ENCODE measurements at regions not wholly inside any gene's neighbourhood (a gene's known extent, or its start where the extent isn't known, plus 50 kb on each side); places are given as distances from the start of the nearest gene placed in this dataset.

DNA sequence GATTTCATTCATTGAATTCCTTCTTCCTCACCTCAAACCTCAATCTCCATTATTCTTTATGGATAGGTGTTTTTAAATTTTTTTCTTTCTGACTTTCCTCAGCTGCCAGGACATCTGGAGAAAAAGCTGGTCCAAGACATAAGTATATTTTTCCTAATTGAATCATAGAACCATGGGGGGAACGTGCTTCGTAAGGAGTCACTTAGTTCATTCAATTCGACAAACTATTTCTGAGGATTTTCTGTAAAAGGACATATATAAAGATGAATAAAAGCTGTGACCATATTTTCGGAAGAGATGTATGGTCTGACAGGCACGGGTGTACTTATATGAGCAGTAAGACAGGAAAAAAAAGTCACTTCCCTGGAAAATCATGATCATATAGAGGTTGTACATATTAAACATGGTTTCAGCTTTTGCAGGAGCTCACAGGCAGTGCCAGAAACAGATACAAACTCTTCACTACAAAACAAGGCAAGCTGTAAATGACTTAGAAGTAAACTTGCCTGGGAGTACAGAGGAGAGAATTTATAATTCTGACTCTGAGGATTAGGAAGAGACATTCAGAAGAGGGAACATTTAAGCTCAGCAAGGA is 88.2 kb upstream of the EGR2 start:
- TF ChIP-seq, protein P1, sequence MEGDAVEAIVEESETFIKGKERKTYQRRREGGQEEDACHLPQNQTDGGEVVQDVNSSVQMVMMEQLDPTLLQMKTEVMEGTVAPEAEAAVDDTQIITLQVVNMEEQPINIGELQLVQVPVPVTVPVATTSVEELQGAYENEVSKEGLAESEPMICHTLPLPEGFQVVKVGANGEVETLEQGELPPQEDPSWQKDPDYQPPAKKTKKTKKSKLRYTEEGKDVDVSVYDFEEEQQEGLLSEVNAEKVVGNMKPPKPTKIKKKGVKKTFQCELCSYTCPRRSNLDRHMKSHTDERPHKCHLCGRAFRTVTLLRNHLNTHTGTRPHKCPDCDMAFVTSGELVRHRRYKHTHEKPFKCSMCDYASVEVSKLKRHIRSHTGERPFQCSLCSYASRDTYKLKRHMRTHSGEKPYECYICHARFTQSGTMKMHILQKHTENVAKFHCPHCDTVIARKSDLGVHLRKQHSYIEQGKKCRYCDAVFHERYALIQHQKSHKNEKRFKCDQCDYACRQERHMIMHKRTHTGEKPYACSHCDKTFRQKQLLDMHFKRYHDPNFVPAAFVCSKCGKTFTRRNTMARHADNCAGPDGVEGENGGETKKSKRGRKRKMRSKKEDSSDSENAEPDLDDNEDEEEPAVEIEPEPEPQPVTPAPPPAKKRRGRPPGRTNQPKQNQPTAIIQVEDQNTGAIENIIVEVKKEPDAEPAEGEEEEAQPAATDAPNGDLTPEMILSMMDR (IDR thresholded peaks at IDR 0.05): no peak

DNA sequence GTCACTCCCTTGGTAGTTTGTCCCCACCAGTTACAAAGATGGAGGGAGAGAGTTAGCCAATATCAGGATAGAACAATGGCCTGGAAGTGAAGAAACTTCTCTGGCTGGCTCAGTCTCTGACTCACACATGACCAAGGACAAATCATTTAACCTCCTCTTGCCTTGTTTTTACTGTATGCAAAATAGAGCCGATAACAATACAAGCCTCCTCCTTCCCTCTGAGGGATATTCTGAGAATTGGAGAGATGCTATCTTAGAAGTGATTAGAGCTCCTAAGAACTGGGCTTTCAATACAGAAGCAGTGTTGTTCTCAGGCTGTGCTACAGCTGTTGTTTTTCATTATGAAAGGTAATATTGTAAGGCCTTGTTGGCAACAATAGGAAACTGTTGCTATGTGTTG is 87.7 kb upstream of the EGR2 start:
- TF ChIP-seq, protein P1 (IDR thresholded peaks at IDR 0.05): no peak

DNA sequence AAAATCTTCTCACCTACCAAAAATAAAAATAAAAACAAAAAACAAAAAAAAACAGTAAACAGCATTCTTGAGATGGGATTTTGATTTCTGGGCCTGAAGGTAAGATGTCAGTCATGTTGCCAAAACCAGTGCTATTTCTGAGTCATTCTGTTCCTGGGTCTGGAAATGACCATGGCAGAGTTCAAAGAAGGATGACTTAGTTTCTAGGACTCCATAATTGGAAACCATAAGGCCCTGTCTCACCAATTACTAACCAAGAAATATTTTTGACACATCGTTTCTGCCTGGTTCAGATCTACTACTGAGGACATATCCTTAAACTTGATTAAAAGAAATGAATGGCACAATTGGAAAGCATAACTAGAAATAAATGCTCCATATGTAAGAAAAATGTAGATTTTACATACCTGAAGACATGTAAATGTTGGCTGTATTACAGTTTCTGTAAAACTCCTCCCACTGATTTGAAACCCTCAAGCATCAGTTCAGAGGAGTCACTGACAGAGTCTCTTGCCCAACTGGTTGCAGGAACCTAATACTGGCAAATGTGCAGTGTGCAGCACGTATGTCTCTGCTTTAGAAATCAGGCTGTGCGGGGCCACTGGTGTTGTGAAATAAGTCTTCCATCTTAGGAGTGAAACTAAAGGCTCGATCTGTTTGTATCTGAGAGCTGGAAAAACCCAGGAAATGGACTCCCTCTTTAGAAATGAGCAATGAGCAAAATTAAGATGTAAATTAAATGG is 84.8 kb upstream of the EGR2 start:
- TF ChIP-seq, protein P1 (IDR thresholded peaks at IDR 0.05): no peak

DNA sequence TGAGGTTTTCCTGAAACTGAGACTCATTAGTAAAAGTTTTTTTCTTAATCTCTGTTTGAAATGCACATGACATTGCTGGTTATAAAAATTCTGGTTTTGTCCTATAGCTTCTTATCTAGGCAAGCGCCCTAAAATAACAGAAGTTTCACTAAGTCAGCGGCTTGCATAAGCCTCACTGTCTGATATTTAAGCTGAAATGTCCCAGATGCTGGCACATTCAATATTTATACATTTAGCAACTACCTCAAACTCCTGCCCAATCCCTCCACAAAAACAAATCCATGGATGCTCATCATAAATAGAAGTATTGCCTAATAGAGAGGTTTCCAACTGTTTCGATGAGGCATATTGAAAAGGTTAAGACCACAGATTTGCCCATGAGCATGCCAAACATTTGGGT is 83.1 kb upstream of the EGR2 start:
- TF ChIP-seq, protein P1 (IDR thresholded peaks at IDR 0.05): no peak

DNA sequence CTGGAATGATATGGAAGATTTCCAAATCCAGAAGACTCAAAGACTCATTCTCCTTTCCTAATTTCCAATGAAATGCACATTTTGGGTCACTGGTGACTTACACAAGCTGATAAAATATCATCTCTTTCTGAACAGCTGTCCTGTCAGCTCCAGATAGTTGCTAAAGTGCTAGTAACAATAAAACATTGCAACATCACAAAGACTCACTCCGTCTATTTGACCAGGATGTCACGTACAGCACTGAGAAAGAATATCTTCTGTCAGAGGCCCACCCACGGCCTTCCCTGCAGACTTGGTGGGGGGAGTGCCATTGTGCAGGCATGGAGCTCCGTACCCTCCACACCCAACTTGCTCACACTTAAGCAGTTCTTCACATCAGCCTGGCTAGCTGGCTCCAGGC is 78.9 kb upstream of the EGR2 start:
- TF ChIP-seq, protein P1 (IDR thresholded peaks at IDR 0.05): no peak

DNA sequence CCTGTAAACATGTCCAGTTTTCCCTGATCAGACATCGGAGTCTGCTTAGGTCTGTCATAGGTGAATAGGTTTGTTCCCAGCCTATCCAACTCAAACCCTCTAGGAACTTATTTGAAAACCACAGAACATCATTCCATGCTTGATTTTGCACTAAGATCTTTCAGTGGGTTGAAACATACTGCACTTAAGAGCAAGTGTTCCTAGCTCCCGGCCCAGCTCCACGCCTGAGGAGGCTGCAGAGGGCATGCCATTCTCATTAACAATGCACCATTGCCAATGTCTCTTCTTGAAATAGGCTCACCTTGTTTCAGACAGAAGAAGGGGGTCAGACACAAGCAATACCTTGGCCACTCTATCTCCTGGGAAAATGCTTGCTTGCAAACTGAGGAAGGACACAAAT is 78.0 kb upstream of the EGR2 start:
- TF ChIP-seq, protein P1 (IDR thresholded peaks at IDR 0.05): no peak

DNA sequence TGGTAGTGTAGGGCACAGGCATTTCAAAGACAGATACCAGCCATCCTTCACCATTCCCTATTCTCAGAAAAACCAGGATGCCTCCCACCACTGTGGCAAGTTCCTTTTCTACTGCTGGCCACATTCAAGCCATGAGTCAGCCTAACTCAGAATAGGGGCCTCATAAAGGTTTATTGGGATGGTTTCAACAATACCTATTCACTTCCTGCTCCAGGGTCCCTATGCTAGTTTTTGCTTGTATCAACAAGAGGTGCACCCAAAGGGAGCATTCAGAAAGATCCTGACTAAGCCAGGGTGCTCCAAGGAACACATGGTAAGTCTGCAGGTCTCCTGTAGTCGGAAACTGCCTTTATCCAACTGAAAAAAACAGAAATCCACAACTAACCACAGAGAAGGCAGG is 76.9 kb upstream of the EGR2 start:
- TF ChIP-seq, protein P1 (IDR thresholded peaks at IDR 0.05): no peak

Measured in LNCAP (cell line).